LNCaP clone FGC (cell line): ENCODE measurements at regions not wholly inside any gene's neighbourhood (a gene's known extent, or its start where the extent isn't known, plus 50 kb on each side); places are given as distances from the start of the nearest gene placed in this dataset.

ENCODE experiments used
- DNase-seq: peaks from one replicate; pipeline ENCODE4 v3.0.0-alpha.2; 2011; ENCODE audit warnings: low read depth
- H3K4me3 ChIP-seq: 2 replicates; pipeline ENCODE4 v1.5.1; 2011; ENCODE audit warnings: mild to moderate bottlenecking, low read depth, low read length, control low read depth
- TF ChIP-seq, protein P1 (sequence below): IDR thresholded peaks from 2 replicates; pipeline ENCODE4 v1.5.1; 2012; ENCODE audit warnings: mild to moderate bottlenecking; ENCODE audit not compliant: control insufficient read depth, insufficient read depth; ENCODE audit errors: extremely low read depth

DNA sequence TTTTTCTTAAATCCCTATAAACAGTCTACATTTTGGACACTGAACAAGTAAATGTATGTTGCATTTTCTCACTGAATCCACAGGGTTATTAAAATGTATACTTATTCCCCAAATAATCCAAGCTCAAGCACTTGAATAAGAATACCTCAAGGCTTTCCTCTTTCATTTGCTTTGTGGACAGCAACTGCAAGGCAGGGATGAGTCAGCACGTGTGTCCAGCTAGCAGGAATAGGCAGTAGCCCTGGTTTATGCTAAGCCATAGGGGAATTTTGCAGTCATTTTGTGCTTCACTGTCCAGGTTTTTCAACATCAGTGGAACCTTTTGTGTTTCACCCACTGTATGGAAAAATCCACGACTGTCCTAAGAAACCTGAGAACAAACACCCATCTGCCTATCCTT, 96.7 kb upstream of the KCNMB2 start:
- no peak for DNase-seq
- TF ChIP-seq, protein P1, sequence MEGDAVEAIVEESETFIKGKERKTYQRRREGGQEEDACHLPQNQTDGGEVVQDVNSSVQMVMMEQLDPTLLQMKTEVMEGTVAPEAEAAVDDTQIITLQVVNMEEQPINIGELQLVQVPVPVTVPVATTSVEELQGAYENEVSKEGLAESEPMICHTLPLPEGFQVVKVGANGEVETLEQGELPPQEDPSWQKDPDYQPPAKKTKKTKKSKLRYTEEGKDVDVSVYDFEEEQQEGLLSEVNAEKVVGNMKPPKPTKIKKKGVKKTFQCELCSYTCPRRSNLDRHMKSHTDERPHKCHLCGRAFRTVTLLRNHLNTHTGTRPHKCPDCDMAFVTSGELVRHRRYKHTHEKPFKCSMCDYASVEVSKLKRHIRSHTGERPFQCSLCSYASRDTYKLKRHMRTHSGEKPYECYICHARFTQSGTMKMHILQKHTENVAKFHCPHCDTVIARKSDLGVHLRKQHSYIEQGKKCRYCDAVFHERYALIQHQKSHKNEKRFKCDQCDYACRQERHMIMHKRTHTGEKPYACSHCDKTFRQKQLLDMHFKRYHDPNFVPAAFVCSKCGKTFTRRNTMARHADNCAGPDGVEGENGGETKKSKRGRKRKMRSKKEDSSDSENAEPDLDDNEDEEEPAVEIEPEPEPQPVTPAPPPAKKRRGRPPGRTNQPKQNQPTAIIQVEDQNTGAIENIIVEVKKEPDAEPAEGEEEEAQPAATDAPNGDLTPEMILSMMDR, result no peak
- no peak overlapping the region for H3K4me3 ChIP-seq

DNA sequence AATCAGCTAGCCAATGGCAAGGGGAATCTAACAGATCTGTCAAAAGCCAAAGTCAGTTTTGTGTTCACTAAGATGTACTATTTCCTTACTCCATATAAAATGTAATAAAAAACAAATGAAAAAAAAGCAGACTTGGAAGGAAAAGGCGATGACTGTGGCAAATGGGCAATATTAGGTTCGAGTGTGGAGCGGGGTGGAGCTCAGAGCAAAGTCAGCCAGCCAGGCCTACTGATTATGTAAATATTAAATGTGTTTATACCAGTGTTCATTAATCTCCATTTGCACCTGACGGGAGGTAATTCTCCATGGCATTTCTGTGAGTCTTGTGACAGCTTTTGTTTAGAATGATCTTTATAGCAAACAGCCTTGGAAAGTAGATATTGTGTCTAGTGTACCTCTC, 96.2 kb upstream of the KCNMB2 start:
- no peak for DNase-seq
- no peak overlapping the region for H3K4me3 ChIP-seq
- TF ChIP-seq, protein P1, result no peak

DNA sequence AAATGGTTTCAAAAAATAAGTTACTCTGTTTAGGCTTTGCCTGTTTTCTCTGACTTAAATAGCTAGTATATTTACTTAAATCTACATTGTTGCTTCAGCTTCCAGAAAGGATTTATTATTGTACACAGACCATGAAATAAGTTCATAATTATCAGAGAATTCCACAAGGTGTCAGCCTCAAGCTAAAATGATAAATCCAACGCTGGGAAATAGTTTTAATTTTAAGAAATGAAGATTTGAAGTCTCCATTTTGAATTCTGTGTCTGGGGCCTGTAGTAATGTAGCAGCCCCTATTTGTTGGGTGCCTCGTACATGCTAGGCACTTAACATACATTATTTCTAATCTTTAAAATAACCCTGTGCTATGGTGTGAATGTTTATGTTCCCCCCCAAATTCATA, 92.6 kb upstream of the KCNMB2 start:
- no peak for DNase-seq
- H3K4me3 ChIP-seq, result no peak overlapping the region
- TF ChIP-seq, protein P1, result peak; percentile 39

DNA sequence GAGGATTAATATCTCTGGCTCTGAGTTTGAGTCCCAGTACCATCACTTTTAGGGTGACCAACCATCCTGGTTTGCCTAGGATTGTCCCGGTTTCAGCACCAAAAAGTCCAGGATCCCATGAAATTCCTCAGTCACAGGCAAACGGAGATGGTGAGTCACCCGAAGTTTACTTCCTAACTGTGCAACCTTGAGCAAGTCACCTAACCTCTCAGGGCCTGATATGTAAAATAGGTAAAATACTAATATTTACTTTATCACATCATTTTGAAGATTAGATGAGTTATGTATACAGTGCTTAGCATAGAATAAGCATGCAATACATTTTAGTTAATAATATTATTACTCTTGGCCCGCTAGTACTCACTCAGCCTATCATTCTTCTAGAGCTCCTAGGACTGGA, 91.1 kb upstream of the KCNMB2 start:
- no peak for DNase-seq
- TF ChIP-seq, protein P1, result no peak
- no peak overlapping the region for H3K4me3 ChIP-seq

DNA sequence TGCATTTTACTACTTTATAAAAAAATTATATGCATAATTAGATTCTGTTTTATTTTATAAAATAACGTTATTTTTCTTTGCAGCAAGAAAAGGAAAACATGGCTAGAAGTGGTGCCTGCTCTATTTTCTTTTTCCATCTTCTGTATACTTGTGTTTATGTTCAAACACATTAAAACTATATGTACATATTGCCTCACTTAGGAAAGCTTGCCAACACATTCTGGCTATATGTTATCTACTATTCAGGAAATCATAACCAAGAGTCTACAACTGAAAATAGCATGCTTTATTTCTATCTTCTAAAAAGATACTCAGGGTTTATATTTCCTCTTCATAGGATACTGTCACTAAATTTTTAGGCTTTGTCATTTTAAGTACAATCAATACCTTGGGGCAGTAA, 90.2 kb upstream of the KCNMB2 start:
- H3K4me3 ChIP-seq, result no peak overlapping the region
- DNase-seq, result peak; percentile 90
- TF ChIP-seq, protein P1, result no peak

DNA sequence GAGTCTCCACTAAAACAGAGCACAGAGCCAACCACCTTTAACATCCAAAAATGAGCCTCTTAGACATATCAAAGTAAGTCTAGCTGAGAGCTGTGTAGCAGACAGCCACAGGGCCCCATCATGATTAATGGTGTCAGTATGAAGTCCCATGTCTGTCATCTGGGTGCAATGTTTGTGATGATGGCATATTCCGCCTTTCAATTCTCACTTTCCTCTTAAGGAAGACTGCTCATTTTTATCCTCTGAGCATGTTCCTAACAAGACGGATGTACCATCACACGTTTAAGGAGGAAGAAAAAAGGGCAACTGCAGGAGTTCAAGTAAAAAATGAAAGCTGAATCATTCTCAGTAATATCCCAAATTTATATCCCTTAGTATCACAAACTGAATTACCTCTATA, 85.8 kb upstream of the KCNMB2 start:
- no peak for DNase-seq
- H3K4me3 ChIP-seq, result no peak overlapping the region
- TF ChIP-seq, protein P1, result no peak

DNA sequence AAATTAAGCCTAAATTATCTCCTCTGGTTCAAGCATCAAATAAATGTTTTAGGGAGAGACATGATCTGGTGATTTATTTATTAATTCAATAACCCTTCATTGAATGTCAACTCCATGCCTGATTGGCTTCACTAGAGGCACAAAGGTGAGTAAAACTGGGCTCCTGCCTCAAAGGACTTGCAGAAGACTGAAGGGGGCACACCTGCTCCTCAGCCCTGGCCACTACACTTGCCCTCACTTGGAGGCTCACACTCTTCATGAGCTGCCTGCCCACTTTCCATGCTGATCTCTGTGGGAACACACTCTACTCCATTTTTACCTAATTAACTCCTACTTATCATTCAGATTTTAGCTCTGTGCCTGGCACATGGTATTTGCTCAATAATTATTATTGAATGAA, 84.4 kb upstream of the KCNMB2 start:
- TF ChIP-seq, protein P1, result no peak

More for the DNA sequence above, 84.4 kb upstream of the KCNMB2 start:
- no peak for DNase-seq
- no peak overlapping the region for H3K4me3 ChIP-seq
